ENCODE measurements at regions not wholly inside any gene's neighbourhood (a gene's known extent, or its start where the extent isn't known, plus 50 kb on each side); places are given as distances from the start of the nearest gene placed in this dataset.

DNA sequence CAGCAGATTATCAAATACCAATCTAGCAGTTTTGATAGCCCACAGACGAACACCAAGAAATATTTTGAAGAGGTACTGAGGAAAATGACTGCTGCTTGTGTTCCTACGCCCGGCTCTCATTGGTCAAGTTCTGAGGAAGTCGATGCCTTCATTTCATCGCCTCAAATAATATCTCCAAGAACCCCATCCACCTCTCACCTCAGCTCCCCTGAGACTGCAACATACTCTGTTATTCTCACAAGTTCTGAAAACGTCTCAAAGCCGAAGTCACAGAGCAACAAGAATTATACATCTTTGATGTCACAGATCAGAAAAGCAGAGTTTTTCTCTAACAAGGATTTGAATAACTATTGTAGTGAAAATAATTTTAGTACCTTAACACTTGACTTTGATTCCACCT is 55.5 kb upstream of the BCAT1 start:
- TF ChIP-seq, protein P1, sequence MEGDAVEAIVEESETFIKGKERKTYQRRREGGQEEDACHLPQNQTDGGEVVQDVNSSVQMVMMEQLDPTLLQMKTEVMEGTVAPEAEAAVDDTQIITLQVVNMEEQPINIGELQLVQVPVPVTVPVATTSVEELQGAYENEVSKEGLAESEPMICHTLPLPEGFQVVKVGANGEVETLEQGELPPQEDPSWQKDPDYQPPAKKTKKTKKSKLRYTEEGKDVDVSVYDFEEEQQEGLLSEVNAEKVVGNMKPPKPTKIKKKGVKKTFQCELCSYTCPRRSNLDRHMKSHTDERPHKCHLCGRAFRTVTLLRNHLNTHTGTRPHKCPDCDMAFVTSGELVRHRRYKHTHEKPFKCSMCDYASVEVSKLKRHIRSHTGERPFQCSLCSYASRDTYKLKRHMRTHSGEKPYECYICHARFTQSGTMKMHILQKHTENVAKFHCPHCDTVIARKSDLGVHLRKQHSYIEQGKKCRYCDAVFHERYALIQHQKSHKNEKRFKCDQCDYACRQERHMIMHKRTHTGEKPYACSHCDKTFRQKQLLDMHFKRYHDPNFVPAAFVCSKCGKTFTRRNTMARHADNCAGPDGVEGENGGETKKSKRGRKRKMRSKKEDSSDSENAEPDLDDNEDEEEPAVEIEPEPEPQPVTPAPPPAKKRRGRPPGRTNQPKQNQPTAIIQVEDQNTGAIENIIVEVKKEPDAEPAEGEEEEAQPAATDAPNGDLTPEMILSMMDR (IDR thresholded peaks at IDR 0.05), result no peak
- TF ChIP-seq EZH2 (IDR thresholded peaks at IDR 0.05; ENCODE audit: borderline replicate concordance, insufficient read depth, low read depth, low read length, poor library complexity, severe bottlenecking), result no peak

Data from B cell (primary cell).